ENCODE measurements at regions not wholly inside any gene's neighbourhood (a gene's known extent, or its start where the extent isn't known, plus 50 kb on each side); places are given as distances from the start of the nearest gene placed in this dataset.

GRCh38 chr7:42385912-42386311 is 148.9 kb upstream of the GLI3 start:
- Histone ChIP-seq H3K9me3 (no peaks in the 10 kb centered on the region), H3K27ac (no peak overlapping the region), H3K4me1 (no peaks in the 10 kb centered on the region), H3K27me3 (no peaks in the 10 kb centered on the region), H3K36me3 (no peaks in the 10 kb centered on the region), H3K4me3 (no peak overlapping the region)
- TF ChIP-seq POLR2A (IDR thresholded peaks at IDR 0.05) = no peak
- no peak for TF ChIP-seq CTCF (IDR thresholded peaks at IDR 0.05)
- intact Hi-C loops (cut with DNase I) = no loop called here
- no peak for ATAC-seq
- no peak for DNase-seq
- WGBS, 4 donors = 91 to 93% (median 92%) methylated on average over 3 of the region's 3 CpGs

DNA sequence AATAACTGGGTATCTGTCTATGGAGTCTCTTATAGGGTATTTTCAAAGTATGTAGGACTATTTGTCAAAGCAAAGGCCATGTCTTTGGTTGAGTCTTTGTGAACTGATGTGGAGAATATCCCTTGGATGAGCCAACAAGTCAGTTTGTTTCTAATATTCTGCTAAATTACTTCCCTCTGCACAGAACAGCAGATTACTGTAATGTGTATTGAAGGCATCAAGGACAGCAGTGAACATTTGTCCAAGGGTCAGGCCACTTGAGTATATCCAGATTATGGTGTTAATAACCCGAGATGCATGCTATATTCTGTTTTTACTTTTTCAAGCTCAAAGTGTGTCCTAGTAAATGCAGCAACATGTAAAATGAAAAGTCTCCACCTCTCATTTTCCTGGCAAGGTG is 144.2 kb upstream of the GLI3 start:
- no peak for ATAC-seq
- no peak for TF ChIP-seq POLR2A (IDR thresholded peaks at IDR 0.05)

DNA sequence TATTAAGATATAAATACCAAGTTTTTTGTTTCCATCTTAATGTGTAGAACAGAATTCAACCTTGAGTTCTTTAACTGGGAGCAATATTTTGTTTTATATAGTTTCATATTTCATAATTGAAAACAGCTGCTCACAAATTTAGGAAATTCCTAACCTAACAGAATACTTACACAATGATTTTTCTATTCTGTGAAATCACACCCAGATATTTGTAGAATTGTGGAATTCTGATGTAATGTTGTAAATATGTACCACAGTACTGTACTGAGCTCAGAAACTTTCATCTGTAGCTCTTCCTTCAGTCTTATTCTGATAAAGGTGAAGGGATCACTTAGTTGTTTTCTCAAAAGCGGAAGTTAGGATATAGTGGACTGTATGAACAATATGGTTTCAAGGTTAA is 143.4 kb upstream of the GLI3 start:
- Histone ChIP-seq H3K4me1 (no peaks in the 10 kb centered on the region), H3K4me3 (no peak overlapping the region), H3K27me3 (no peaks in the 10 kb centered on the region), H3K9me3 (no peaks in the 10 kb centered on the region), H3K27ac (no peak overlapping the region), H3K36me3 (no peaks in the 10 kb centered on the region)
- TF ChIP-seq CTCF (IDR thresholded peaks at IDR 0.05) (no peak), POLR2A (IDR thresholded peaks at IDR 0.05) (no peak)
- 59 to 80% (median 74%) methylated on average over 1 of the region's 1 CpG for WGBS, 4 donors
- DNase-seq (no peak), ATAC-seq (peak in 1 of 4 donors; percentile 37)
- intact Hi-C loops (cut with DNase I) = no loop called here

More for the DNA sequence above, 144.2 kb upstream of the GLI3 start:
- H3K4me3 ChIP-seq = no peak overlapping the region
- intact Hi-C loops (cut with DNase I) = no loop called here
- H3K4me1 ChIP-seq = no peaks in the 10 kb centered on the region
- DNase-seq = no peak
- 46 to 75% (median 71%) methylated on average over 1 of the region's 1 CpG for WGBS, 4 donors
- H3K36me3 ChIP-seq = no peaks in the 10 kb centered on the region
- no peaks in the 10 kb centered on the region for H3K9me3 ChIP-seq
- H3K27me3 ChIP-seq = no peaks in the 10 kb centered on the region
- H3K27ac ChIP-seq = no peak overlapping the region

GRCh38 chr7:42378149-42378548 is 141.1 kb upstream of the GLI3 start:
- ATAC-seq (no peak), DNase-seq (no peak)
- Histone ChIP-seq H3K9me3 (no peaks in the 10 kb centered on the region), H3K27me3 (no peaks in the 10 kb centered on the region), H3K4me3 (no peak overlapping the region), H3K4me1 (no peaks in the 10 kb centered on the region), H3K27ac (no peak overlapping the region), H3K36me3 (no peaks in the 10 kb centered on the region)
- intact Hi-C loops (cut with DNase I) = no loop called here
- 87 to 91% (median 89%) methylated on average over 3 of the region's 3 CpGs for WGBS, 4 donors
- no peak for TF ChIP-seq CTCF (IDR thresholded peaks at IDR 0.05)
- no peak for TF ChIP-seq POLR2A (IDR thresholded peaks at IDR 0.05)

DNA sequence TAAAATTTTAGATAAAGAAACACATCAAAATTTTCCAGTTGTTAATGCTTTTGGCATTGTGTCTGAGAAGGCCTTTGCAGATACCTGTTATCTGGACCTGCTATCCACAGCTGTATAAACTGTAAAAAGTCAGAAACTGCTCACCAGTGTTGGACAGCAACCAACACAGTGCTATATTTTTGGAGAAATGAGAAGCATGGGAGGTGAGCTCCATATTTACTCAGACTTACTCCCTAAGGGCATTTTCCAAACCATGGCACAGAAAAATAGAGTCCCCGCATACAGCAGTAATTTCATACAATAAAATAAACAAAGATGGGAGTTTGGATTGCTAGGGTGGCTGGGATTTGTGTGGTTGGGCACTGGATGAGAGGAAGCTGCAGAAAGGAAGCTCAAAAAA is 136.3 kb upstream of the GLI3 start:
- intact Hi-C loops (cut with DNase I) = no loop called here
- TF ChIP-seq POLR2A (IDR thresholded peaks at IDR 0.05) (no peak), CTCF (IDR thresholded peaks at IDR 0.05) (no peak)
- ATAC-seq = no peak

More for the DNA sequence above, 136.3 kb upstream of the GLI3 start:
- H3K27me3 ChIP-seq = peaks cover 0 to 4% (median 0%) of the 10 kb centered on the region in 9 donors
- no peaks in the 10 kb centered on the region for H3K4me1 ChIP-seq
- no peak for DNase-seq
- no peak overlapping the region for H3K4me3 ChIP-seq
- H3K36me3 ChIP-seq = no peaks in the 10 kb centered on the region
- H3K27ac ChIP-seq = no peak overlapping the region
- 83 to 89% (median 84%) methylated on average over 1 of the region's 1 CpG for WGBS, 4 donors
- peaks cover 0 to 8% (median 0%) of the 10 kb centered on the region in 12 donors for H3K9me3 ChIP-seq

Measured in heart left ventricle (tissue), 16 donors.